ENCODE measurements at regions not wholly inside any gene's neighbourhood (a gene's known extent, or its start where the extent isn't known, plus 50 kb on each side); places are given as distances from the start of the nearest gene placed in this dataset.
A peak's percentile ranks its signal among the peaks of the same experiment; 100 is the strongest.

- no peak for DNase-seq
These were observed 231.5 kb downstream of the LMO4 start for GRCh38 chr1:87560137-87560536.

GRCh38 chr1:87560601-87561360, 232.1 kb downstream of the LMO4 start:
- DNase-seq, result peak in 2 of 56 donors; percentile 0

DNA sequence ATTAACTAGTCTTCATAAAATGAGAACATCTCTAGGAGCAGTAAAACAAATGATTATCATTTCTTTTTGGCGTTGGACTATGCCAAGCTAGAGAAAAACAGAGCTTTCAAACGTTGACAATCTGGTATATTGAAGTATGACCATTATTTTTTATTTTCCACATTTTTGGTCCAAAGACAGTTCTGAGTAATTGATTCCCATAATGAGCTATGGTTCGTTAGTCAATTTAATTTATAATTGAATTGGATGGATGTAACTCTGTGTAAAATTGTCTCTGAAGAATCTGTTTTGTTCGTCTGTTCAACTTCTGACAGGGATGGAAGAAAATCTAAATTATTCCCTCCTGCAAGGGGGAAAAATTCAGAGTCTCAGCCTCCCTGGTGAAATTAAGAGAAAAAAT, 234.5 kb downstream of the LMO4 start:
- no peak for DNase-seq

DNA sequence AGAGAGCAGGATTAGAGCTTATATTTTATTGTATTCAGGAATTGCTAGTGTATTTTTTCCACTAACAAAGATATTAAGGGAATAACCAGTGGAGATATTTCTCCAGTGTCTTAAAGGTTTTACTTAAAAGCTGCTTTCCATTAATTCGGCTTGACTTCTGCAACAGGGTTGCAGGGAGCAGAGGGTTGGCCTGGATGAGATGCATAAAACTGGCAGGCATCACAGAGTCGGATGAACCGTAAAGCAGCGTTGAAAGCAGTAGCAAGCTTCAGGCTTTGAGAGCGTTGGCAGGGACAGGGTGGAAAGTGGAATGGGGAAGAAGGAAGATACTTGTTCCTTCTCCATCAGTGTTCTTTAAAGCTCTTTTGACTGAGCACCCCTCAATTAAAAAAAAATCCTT, 237.2 kb downstream of the LMO4 start:
- DNase-seq, result no peak

DNA sequence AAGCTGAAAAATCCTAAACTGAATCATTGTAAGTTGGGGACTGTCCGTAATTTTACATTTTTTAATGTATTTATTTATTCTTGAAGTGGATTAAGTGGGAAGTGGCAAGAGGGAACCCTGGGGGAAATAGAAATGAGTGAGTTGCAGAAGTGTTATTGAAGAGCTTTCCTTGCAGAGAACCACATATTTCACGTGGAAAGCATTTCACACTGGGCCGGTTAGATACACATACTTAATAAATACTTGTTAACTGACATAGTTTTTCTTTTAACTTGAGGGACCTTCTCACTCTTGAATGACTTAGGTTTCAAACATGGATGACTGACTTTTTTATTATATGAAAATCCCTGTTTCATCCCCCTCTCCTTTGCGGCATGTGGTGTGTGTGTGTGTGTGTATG, 239.3 kb downstream of the LMO4 start:
- no peak for DNase-seq

- DNase-seq, result no peak
These were observed 240.2 kb downstream of the LMO4 start for GRCh38 chr1:87568911-87569310.

GRCh38 chr1:87572008-87572407, 243.3 kb downstream of the LMO4 start:
- no peak for DNase-seq

- DNase-seq, result no peak
These were observed 244.2 kb downstream of the LMO4 start for GRCh38 chr1:87572891-87573290.

DNA sequence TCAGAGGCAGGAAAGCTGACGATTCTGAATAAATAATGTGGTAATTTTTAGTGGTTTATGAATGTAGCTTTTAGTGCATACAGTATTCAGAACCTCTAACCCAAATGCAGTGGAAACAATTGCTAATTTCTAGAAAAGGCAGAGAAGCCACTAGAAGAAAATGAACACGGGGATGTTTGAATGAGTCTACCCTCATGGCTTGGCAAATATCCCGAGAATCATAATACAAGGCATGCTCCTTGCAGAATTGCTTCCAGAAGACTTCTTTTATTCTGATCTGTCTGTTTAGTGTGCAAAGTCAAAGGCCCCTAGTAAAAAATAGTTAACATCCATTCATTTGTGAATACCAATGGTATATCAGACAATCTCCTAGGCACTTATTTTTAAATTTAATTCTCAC, 246.8 kb downstream of the LMO4 start:
- DNase-seq, result no peak

- DNase-seq, result no peak
These were observed 249.8 kb downstream of the LMO4 start for GRCh38 chr1:87578464-87578863.

DNA sequence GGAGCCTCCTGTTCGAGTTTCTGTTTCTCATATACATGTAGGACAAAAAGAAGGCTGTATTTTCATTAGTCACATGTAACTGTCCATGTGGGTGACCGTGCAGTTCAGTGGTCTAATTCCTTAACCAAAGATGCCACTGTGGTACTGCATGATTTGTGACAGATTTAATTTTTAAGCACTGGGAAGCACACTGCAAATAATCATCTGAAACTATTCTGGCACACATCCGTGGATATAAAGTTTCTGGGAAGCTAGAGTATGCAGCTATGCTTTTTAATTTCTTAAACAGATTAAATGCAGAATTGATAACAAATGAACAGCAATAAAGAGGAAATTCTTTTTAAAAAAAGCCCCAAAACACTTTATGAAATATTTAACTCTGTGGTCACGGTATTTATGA, 254.8 kb downstream of the LMO4 start:
- DNase-seq, result no peak

DNA sequence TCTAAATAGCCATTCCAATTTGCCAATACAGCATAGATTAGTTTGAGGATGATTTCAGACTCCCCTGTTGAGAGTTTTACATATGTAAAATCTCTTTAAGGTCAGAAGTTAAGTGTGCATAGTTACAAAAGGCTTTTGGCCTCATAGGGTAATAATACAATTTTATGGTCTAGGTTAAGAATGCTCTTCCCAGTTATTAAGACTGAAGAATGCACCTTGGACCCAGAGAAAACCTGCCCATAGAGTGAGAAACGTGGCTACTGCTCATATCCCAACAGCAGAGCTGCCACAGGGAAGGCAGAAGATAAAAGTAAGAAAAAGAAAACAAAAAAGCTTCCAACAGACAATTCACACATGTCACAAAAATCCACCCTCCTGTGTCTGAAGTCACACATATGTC, 255.9 kb downstream of the LMO4 start:
- no peak for DNase-seq

GRCh38 chr1:87586501-87586900, 257.8 kb downstream of the LMO4 start:
- no peak for DNase-seq

DNA sequence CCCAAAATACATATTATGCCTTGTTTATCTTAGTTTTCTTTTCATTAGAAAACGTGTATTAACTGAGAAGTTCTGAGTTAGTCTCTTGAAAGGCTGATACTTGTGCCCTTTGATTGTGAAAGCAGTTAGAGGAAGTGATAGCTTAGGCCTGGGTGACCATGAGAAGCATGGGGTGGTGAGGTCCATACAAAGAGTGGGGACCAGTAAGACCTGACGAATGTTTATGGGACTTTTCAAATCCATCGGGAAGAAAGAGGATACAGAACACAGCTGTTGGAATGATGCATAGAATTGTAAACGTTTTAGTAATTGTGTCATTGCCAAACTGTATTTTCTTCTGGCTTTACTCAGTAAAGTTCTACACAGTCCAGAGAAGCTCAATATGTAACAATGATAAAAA, 259.8 kb downstream of the LMO4 start:
- no peak for DNase-seq

DNA sequence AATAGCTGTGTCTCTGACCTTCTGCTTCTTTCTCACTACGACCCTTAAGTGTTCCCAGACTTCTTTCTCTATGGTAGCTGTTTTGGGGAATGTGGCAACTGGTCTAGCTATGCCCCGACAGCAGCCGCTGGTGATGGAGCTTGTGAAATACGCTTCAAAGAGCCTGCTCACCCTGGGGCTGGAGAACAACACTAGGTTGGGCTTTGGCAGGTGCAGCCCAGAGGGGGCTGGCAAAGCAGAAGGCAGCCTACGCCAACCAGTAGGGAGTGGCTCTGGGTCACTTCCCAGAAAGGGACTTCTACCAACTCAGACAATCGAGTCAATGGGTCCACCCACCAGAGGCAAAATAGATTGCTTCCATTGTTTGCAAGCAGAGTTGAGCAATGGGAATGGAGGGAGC, 262.8 kb downstream of the LMO4 start:
- no peak for DNase-seq

DNA sequence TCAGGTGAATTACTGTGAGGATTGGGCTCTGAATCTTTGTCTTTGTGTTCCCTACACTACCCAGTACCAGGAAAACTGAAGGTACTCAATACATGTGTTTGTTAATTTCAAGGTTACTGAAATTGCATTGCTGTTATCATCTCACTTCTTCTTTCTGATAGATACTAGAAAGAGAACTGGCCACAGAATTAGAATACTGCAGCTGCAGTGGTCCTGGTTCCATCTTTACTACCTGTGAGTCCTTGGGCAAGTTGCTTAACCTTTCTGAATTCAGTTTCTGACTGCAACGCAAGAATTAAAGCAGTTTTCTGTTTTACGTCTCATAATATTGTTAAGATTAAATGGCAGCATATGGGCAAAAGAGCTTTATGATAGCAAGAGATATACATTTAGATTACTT, 263.5 kb downstream of the LMO4 start:
- no peak for DNase-seq

- no peak for DNase-seq
These were observed 266.2 kb downstream of the LMO4 start for GRCh38 chr1:87594736-87595383.

DNA sequence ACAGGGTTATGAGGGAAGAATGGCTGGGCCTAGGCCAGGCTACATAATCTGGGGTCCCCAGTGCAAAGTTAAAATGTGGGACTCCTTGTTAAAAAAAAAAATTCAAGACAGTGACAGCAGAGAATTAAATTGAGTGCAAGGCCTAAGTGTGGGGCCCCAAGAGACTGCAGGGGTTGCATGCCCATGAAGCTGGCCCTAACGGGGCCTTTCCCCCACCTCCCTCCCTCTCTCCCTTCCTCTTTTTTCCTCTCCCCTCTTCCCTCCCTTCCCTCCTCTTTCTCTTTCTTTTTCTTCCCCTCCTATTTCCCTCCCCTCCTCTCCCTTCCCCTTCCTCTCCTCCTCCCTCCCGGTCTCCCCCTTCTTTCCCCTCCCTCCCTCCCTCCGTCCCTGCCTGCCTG, 266.7 kb downstream of the LMO4 start:
- DNase-seq, result no peak

- DNase-seq, result no peak
These were observed 269.7 kb downstream of the LMO4 start for GRCh38 chr1:87598429-87598828.

DNA sequence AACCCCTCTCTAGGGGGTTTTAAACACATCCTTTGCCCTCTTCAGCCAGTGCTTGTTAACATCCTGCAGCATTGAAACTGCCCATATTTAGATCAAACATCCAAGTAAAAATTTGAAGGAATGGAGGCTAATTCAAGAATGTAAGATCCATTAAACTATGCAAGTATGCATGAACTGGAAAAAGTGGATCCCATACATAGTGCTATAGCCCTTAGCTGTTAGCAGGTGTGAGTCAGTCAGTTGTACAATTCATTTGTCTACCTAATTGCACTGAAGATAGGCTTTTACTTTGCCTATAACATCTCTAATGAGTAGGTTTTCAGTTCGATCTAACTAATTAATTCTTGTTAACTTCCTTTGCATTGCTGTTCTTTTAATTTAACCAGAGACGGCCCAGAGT, 270.9 kb downstream of the LMO4 start:
- DNase-seq, result no peak

GRCh38 chr1:87600055-87600850, 271.6 kb downstream of the LMO4 start:
- no peak for DNase-seq

GRCh38 chr1:87600854-87601253, 272.2 kb downstream of the LMO4 start:
- DNase-seq, result no peak

- no peak for DNase-seq
These were observed 274.9 kb downstream of the LMO4 start for GRCh38 chr1:87603626-87604025.
